ENCODE measurements at regions not wholly inside any gene's neighbourhood (a gene's known extent, or its start where the extent isn't known, plus 50 kb on each side); places are given as distances from the start of the nearest gene placed in this dataset.

DNA sequence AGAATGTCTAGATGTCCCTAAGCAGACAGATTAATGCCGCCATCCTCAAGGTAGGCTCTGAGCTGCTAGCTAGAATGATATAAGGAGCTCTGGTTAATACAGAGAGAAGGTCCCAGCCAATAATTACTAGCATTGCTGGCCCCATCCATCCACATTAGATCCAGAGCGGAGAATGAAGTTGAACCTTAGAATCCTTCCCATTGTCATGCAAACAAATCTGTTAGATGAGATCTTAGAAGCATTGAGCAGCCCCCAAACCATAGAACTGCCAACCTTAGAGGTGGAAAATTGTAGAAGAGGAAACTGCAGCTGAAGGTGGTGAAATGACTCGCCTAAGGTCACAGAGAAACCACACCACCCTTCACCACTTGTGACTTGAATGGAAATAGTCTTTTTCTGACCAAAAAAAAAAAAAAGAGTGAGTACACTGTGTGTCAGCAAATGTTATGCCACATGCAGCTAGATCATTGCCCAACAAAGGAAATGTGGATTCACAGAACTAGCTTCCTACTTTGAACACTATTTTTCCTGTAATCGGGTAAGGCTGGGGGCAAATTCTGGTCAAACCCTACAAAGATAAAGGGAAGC lies 162.1 kb downstream of the SMIM20 start:
- H3K4me3 ChIP-seq = no peak overlapping the region
- no peak overlapping the region for H3K27ac ChIP-seq
- no peaks in the 10 kb centered on the region for H3K9me3 ChIP-seq (ENCODE audit: low read depth)
- no peaks in the 10 kb centered on the region for H4K20me1 ChIP-seq (ENCODE audit: insufficient read depth, poor library complexity, severe bottlenecking)
- no peaks in the 10 kb centered on the region for H3K27me3 ChIP-seq
- TF ChIP-seq EZH2phosphoT487 (IDR thresholded peaks at IDR 0.05; ENCODE audit: low read depth, severe bottlenecking, unreplicated experiment) (no peak), EZH2 (IDR thresholded peaks at IDR 0.05; ENCODE audit: borderline replicate concordance) (no peak)
- TF ChIP-seq, protein P1, sequence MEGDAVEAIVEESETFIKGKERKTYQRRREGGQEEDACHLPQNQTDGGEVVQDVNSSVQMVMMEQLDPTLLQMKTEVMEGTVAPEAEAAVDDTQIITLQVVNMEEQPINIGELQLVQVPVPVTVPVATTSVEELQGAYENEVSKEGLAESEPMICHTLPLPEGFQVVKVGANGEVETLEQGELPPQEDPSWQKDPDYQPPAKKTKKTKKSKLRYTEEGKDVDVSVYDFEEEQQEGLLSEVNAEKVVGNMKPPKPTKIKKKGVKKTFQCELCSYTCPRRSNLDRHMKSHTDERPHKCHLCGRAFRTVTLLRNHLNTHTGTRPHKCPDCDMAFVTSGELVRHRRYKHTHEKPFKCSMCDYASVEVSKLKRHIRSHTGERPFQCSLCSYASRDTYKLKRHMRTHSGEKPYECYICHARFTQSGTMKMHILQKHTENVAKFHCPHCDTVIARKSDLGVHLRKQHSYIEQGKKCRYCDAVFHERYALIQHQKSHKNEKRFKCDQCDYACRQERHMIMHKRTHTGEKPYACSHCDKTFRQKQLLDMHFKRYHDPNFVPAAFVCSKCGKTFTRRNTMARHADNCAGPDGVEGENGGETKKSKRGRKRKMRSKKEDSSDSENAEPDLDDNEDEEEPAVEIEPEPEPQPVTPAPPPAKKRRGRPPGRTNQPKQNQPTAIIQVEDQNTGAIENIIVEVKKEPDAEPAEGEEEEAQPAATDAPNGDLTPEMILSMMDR (IDR thresholded peaks at IDR 0.05; ENCODE audit: poor library complexity) = no peak
- H3K4me2 ChIP-seq = no peak overlapping the region
- no peaks in the 10 kb centered on the region for H3K79me2 ChIP-seq
- H2AFZ ChIP-seq = no peak overlapping the region
- WGBS (ENCODE audit: low lambda C conversion rate, missing lambda C conversion rate) = 86% methylated on average over 4 of the region's 4 CpGs
- no peak for DNase-seq (ENCODE audit: low spot score)
- peaks cover 3% of the 10 kb centered on the region for H3K4me1 ChIP-seq (ENCODE audit: insufficient read depth)
- H3K9me2 ChIP-seq (replicated peaks; ENCODE audit: insufficient read depth) = no peaks in the 10 kb centered on the region
- H3K36me3 ChIP-seq (replicated peaks; ENCODE audit: insufficient read depth, low read depth) = no peaks in the 10 kb centered on the region

DNA sequence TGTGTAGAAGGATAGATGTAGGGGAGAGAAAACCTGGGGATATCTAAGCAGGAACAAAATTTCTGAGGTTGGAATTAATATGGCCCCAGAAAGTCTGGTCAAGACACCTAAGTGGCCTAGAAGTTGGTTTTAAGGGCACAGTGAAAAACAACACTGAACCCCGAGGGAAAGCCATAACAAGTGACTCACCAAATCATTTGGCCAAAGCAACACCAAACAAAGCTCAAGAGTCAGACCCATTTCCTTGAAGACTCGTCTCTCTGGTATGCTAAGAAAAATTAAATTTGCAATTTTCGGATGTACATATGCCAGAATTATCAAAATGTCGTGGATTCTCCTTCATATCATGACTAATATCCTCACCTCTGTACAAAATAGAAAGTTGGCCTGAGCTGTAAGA lies 162.9 kb downstream of the SMIM20 start:
- H3K79me2 ChIP-seq = no peaks in the 10 kb centered on the region
- H2AFZ ChIP-seq = no peak overlapping the region

DNA sequence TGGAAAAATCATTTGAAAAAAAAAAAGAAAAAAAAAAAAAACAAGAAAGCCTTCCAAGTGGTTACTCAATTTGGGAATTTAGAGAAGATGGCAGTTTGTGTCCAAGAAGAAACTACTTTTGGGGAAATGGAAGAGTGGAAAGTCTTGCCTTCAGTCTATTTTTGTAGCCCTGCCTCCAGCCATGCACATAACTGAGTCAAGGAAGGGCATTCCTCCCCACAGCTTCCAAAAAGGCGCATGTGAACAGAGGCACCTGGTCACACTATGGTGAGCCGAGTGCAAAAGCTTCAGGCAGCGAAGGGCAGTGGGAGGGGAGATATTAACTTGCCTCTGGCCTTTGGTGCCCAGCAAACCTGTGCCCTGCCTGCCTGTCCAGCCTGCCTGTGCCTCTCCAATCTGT lies 163.7 kb downstream of the SMIM20 start:
- Histone ChIP-seq H3K27me3 (no peaks in the 10 kb centered on the region), H3K79me2 (no peaks in the 10 kb centered on the region), H3K9me2 (replicated peaks; ENCODE audit: insufficient read depth) (no peaks in the 10 kb centered on the region), H4K20me1 (ENCODE audit: insufficient read depth, poor library complexity, severe bottlenecking) (no peaks in the 10 kb centered on the region), H2AFZ (no peak overlapping the region), H3K4me2 (no peak overlapping the region), H3K4me1 (ENCODE audit: insufficient read depth) (peaks cover 3% of the 10 kb centered on the region), H3K36me3 (replicated peaks; ENCODE audit: insufficient read depth, low read depth) (no peaks in the 10 kb centered on the region), H3K9me3 (ENCODE audit: low read depth) (no peaks in the 10 kb centered on the region), H3K27ac (no peak overlapping the region), H3K4me3 (no peak overlapping the region)
- no peak for DNase-seq (ENCODE audit: low spot score)
- TF ChIP-seq, protein P1 (IDR thresholded peaks at IDR 0.05; ENCODE audit: poor library complexity) = no peak
- TF ChIP-seq EZH2phosphoT487 (IDR thresholded peaks at IDR 0.05; ENCODE audit: low read depth, severe bottlenecking, unreplicated experiment) = no peak
- TF ChIP-seq EZH2 (IDR thresholded peaks at IDR 0.05; ENCODE audit: borderline replicate concordance) = no peak
- WGBS (ENCODE audit: low lambda C conversion rate, missing lambda C conversion rate) = 98% methylated on average over 3 of the region's 3 CpGs

More for the DNA sequence above, 162.9 kb downstream of the SMIM20 start:
- no peaks in the 10 kb centered on the region for H3K9me2 ChIP-seq (replicated peaks; ENCODE audit: insufficient read depth)
- no peaks in the 10 kb centered on the region for H3K9me3 ChIP-seq (ENCODE audit: low read depth)
- no peaks in the 10 kb centered on the region for H3K27me3 ChIP-seq
- no peaks in the 10 kb centered on the region for H4K20me1 ChIP-seq (ENCODE audit: insufficient read depth, poor library complexity, severe bottlenecking)
- TF ChIP-seq, protein P1 (IDR thresholded peaks at IDR 0.05; ENCODE audit: poor library complexity) = no peak
- TF ChIP-seq EZH2 (IDR thresholded peaks at IDR 0.05; ENCODE audit: borderline replicate concordance) (no peak), EZH2phosphoT487 (IDR thresholded peaks at IDR 0.05; ENCODE audit: low read depth, severe bottlenecking, unreplicated experiment) (no peak)
- 95% methylated on average over 4 of the region's 4 CpGs for WGBS (ENCODE audit: low lambda C conversion rate, missing lambda C conversion rate)
- H3K36me3 ChIP-seq (replicated peaks; ENCODE audit: insufficient read depth, low read depth) = no peaks in the 10 kb centered on the region
- peaks cover 3% of the 10 kb centered on the region for H3K4me1 ChIP-seq (ENCODE audit: insufficient read depth)
- no peak overlapping the region for H3K27ac ChIP-seq
- no peak overlapping the region for H3K4me2 ChIP-seq
- no peak overlapping the region for H3K4me3 ChIP-seq
- DNase-seq (ENCODE audit: low spot score) = no peak

Data from hepatocyte (in vitro differentiated cells).